Activated T-cell treated with anti-CD3 and anti-CD28 coated beads, Interleukin-2, amount 50 U/mL, for 1 hour (primary cell): ENCODE measurements at regions not wholly inside any gene's neighbourhood (a gene's known extent, or its start where the extent isn't known, plus 50 kb on each side); places are given as distances from the start of the nearest gene placed in this dataset.

Experiments used
- DNase-seq: peaks from one replicate; pipeline ENCODE4 v3.0.0-alpha.2; 2020

DNA sequence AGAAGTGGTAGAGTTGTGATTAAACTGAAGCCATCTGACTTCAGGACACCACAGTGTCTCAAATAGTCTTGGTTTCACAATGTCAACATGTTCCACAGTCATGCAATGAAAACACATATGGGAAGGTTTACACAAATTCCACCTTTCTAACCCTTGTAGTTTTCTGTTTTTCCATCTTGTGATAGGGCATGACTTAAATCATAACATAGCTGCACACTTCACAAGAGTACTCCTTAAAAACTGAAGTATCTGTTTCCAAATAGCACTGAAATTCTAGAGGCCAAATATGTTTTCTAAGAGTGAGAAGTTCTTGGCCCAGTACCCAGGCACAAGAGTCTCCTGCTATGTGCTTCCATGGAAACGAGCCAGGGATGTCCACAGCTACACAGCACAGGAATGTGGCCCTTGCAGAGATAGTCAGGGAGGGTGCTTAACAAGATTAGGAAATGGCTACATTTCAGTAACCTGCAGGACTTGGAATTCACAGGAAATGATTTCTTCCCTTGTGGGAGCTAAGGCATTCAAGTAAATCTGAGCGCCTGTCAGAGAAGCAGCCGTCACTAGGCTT, 269.1 kb downstream of the NDFIP2 start:
- no peak for DNase-seq

DNA sequence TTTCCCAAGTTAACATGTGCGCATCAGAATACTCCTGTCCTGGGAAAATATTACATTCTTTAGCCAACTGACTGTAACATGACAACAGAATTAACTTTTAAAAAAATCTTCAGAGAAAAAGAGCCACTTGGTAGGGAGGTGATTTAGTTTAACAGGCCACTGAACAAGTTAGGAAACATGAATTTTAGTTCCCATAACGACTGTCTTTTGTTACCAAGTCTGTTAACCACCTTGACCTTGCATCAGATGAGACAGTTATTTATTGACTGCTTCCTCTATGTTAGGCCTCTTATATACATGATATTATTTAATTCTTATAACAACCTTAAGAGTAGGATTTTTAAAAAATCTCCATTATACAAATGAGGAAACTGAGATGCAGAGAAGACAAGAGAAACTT, 268.6 kb downstream of the NDFIP2 start:
- DNase-seq = no peak

DNA sequence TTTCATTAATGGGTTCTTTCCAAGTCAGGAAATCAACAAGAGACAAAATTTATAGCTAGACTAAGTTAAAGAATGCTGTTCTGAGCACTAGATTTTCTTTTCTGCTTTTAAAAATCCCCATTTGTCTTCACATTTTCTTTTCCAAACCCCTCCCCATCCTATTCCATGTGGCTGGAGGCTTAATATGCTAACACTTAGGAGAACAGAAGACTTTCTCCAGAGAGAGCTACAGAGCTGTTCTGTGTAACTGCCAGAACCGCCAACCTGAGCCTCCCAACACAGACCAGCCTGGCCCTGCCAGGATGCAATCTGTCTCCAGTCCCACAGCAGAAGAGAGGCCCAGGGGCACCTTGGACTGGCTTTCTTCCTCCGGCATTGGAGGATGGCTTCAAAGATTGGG, 264.1 kb downstream of the NDFIP2 start:
- no peak for DNase-seq

DNA sequence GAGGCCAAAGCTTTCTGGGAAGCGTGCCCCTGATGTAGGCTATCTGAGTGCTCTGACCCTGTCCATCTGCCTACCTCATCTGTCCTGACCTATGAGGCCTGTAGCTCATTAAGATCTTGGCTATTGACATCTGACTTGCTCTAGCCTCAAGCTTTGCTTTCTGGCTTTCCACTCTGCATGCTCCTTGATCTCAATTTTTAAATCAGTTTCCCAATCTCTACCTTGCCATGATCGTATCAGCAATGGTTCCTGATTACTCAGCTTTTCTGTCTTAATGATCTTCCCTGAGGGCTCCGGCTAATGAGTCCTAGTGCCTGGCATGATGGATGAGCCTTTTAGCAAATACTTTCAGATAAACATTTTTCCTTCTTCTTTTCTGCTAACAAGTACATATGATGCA, 262.0 kb downstream of the NDFIP2 start:
- no peak for DNase-seq

DNA sequence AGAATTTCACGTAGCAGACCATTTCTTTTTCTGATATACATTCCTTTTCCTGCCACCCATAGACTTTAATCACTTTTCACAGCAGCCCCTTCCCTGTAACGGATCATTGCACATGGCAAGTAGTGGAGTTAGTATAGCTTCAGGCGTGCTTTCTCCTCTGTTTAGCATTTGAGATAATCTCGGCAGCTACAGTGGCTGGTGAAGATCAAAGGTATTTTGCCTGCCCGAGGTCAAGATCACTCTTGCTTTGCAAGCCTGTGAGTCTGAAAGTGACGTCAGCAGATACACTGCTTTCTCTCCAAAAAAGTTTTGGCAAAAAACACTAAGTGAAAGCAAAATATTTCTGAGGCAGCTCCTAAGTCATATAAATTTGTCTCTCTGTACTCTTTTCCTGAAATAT, 260.0 kb downstream of the NDFIP2 start:
- DNase-seq = no peak

DNA sequence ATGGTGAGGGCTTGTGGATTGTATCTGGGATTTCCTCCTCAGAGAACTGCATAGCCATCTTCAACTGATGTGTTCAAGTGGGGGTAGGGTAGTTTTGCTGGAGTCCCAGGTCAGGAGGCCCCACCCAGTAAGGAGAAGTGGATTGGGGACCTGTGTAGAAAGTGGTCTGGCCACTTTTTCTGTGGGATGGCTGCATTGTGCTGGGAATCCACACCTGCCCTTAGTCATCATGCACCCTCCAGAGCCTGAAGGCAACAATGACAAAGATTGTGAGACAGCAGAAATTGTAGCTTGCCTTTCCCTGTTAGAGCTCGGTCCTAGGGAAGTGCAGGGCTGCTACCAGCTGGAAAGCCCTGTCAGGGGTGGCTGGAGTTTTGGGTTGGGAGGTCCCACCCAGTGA, 255.4 kb downstream of the NDFIP2 start:
- DNase-seq = no peak

DNA sequence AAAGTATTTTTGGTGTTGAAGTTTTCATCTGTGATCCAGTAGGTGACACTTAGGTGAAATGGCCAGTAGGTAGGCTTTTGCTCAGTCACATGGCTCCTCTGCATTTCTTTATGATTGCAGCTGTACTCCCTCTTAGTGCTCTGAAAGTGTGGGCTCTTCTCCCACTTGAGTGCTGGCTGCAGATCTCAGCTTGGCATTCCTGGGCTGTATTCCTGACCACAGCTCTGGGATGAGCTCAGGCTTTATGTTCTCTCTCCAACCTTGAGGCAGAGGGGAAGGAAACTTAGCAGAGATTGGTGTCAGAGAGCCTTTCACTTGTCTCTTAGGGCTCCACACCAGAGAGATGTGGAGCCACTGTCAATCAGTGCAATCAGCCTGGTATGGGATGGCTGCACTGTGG, 254.3 kb downstream of the NDFIP2 start:
- no peak for DNase-seq

DNA sequence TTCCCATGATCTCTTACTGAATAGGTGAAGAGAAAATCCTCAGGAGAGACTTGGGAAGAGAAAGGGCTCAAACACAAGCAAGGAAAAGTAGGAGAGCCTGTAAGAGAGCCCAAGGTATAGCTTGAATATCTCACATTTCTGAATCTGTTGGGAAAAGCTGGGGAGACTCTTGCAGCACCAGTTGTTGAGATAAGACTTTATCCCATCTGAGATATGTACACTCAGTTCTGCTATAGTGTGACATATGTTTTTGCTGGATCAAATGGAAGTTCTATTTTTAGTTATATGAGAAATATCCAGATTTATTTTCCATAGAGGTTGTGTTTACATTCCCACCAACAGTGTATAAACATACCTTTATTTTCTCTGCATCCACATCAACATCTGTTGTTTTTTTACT, 246.1 kb downstream of the NDFIP2 start:
- DNase-seq = no peak

DNA sequence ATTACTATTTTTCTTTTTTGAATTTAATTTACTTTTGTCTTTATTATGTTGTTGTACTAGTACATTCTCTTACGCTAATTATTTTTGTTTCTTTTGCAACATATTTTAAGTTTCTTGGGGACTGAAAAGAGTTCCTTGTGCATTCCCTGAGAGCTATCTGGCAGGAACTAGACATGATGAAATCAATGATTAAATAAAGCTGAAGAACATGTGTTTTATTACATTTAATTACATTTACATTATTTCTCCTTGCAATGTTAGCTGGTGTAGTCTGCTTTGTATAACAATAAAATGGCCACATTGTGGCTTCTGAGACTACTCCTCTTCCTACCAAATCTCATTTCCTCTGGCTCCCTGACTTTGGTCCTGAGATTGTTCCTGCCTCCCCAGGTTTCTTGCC, 244.9 kb downstream of the NDFIP2 start:
- no peak for DNase-seq

DNA sequence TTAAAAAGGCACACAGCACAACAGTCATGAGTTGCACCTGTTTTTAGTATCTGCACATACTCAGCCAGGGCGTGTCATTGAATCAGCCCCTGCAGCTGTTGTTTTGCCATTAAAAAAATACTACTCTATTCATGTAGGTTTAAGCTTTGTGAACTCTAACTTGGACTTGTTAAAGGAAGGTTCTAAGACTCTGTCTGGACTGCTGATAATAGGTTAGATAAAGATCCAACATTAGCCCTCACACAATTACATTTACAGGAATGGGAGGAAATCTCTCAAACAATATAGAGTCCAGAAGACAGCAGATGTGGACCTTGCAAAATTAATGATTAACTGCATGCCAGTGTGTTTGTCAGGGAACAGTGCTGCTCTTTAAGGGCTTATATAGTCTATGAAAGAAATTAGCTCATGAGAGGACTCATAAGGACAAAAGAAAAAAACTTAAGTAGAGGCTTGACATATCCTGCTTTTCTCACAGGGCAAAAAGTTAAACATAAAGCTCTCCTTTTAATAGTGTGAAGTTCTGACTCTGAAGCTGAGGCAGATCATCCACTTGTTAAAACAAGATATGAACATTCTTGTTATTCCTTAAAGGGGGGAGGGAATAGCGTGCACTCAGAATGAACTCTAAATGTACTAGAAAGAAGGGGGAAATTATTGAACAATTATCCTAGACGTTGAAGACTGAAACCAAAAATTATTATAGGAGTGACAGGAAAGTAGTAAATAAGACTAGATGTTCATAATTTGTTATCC, 243.6 kb downstream of the NDFIP2 start:
- DNase-seq = no peak

DNA sequence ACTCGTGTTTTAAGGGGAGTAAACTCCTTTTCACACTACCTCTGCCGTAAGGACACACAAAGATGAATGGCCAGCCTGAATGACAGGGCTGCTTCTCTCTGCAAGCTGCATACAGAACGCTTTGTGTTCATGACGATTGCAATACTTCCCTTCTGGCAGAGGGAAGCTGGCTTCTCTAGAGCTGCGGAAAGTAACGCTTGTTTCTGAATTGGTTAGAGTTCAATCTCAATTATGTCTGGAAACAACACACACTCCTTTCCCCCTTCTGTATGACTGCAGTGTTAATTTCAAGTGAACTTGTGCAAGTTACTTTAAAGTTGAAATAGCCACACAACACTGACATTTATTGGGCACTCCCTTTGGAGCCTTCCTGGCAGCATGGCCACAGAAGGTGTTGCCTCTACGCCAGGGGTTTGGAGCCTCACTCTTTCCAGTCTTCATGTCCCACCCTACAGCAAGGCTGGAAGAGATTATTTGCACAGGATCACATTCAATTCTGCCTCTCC, 242.6 kb downstream of the NDFIP2 start:
- no peak for DNase-seq

DNA sequence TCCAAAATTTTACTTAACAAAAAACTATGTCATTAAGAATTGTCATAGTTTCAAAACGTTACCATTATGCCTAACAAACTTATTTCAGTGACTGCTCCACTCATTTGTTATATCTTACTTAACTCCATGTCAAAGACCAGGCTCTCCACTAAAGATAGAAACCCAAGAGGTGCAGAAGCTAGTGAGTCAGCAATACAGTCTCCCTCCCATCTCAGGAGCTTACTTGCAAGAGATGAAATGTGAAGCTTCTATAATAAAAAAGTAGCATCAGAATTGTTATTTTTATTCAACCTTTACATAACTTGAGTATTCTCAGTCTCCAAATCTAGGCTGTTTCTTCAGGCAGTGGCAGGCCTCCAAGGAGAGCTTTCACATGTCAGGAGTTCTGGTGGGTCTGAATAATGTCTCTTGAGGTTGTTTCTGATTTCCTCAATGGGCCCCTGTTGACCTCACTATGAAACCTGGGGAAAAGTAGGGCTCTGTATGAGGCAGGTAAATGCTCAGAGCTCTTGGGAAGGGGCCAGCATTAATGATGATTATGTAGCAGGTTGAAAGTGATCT, 242.0 kb downstream of the NDFIP2 start:
- no peak for DNase-seq

DNA sequence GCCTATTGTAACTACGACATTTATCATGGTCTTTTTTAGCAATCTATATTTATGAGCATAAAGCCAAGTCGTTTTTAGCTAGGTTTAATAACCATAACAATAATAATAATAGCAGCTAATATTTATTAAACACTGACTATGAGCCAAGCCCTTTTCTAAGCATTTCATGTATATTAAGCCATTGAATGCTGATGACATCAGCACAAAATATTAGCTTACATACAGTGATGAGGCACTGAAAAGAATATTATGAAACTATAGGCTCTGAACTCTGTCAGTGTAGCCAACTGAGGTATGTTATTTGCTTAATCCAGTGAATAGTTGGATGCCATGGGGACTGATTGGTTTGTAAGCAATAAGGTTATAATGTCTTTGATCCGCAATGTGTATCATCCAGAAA, 235.2 kb downstream of the NDFIP2 start:
- no peak for DNase-seq

DNA sequence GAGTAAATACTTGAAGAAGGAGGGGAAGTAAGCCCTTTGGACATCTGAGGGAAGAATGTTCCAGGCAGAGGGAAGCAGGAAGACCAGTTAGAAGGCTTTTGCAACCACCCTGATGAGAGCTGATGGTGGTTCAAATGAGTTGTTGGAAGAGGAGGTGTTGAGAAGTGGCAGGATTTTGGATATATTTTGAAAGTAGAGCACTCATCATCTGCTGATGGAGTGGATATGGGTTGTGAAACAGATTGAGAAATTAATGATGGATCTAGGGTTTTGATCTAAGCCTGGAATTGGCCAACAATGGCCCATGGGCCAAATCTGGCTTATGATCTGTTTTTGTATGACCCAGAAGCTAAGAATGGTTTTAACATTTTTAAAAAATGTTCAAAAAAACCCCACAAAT, 230.7 kb downstream of the NDFIP2 start:
- DNase-seq = no peak

DNA sequence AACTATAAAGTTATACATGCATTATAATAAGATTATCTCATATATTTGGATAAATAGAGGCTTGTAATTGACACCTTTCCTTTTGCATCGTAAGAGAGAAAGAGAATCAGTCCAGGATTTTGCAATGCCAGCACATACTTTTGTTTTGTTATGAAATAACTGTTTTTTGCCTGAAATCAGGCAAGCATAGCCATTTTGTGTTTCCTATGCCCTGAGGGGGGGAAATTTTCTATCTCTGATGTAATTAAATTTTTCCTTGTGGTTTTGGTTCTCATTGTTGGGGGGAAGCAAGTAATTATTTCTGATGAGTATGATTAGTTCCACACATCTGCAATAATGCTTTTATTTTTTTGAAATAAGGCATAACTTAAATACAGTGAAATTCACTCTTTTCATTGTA, 229.4 kb downstream of the NDFIP2 start:
- no peak for DNase-seq

DNA sequence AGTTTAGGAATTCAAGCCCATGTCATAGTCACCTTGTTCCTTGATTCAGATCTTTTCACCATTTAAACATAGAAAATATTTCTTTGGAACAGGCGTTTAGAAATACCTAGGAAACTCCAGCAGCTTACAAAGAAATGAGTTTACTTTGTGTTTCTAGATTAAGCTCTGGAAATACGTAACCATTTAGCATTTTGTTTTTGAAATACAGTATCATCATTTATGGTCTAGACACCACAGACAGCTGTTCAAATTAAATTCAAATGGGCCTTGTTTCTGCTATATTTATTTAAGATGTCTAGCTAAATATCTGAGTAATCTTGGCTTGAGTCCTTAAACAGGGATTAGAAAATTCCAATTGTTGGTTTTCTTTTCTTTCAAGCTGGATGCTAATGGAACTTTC, 228.5 kb downstream of the NDFIP2 start:
- DNase-seq = no peak

DNA sequence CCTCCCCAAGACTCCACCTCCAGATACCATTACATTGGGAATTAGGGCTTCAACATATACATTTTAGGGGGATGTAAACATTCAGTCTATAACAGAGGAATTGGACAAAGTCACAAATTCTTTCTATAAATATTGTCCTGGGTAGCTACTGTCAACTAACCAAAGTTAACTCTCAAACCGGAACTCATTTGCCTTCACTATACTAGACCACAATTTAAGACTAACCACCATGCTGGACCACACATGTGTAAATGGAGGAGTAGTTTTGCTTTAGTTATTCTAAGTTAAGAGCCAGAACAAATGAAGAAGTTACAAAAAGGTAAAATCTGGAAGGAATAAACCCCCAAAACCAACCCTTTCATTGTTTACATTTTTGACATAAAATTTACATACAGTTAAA, 222.8 kb downstream of the NDFIP2 start:
- no peak for DNase-seq

DNA sequence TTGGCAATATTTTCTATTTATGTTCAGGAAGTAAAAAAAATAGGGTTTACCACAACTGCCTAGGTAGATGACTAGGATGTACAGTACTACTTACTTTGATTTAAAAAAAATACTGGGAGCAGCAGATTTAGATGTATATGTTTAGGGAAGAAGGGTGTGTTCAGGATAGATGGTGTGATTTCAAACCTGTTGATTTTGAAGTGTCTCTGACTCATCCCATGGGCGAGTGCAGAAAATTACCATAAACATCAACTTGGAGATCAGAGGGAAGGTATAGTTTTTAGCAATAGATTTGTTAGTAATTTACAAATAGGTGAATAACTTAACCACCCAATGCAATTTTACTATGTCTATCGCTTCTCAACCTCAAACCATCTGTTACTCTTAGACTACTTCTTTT, 214.8 kb downstream of the NDFIP2 start:
- DNase-seq = no peak

DNA sequence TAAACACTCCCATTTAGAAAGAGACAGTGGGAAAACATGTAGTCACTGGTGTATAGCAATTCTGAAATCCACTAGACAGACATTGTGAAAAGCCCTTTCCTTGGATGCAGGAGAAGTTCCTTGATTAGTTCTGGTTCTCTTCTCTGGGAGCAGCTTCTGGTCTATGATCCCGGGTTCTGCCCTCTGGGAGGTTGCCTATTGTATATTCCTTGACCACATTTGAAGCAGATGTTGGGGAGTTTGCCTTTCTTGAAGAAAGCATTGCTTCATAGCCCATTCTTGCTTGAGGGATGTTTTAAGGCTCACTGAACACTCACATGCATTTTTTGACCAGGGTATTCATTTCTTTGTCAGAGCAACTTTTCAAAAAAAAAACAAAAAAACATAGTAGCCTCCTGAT, 211.9 kb downstream of the NDFIP2 start:
- no peak for DNase-seq

DNA sequence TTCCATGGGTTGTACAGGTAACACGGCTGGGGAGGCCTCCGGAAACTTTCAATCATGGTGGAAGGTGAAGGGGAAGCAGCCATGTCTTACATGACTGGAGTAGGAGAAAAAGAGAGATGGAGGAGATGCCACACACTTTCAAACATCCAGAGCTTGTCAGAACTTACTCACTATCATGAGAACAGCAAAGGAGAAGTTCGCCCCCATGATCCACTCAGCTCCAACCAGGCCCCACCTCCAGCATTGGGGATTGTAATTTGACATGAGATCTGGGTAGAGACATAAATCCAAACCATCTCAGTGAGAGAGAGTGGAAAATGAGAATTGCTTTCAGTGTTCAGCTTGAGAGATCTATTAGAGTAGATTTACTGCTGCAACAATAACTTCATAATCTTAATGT, 210.9 kb downstream of the NDFIP2 start:
- DNase-seq = no peak

DNA sequence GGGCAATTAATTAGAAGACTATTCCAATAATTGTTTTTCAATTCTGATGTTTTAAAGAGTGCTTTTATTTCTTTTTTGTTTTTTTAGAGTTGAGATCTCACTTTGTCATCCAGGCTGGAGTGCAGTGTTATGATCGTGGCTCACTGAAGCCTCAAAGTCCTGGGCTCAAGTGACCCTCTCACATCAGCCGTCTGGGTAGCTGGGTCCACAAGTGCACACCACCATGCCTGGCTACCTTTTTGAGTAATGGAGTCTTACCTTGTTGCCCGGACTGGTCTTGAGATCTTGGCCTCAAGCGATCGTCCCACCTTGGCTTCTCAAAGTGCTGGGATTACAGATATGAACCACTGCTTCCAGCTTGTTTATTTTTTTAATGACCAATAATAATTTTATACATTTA, 207.8 kb downstream of the NDFIP2 start:
- no peak for DNase-seq

DNA sequence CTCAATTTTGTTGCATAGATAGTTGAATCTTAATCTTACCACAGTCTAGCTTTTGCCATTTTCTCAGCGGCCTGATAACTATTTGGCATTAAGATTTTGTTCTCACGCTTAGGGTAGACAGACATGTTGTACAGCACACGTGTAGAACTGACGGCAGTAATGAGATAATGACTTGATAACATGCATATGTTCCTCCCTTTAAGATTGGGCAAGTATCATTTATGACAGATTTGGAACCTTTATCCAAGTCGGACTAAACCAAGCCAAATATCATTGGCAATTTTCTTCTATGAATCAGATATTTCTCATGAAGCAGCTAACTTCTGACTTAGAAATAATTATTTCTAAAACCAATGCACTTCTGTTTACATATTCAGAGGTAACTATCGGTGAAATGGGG, 205.5 kb downstream of the NDFIP2 start:
- no peak for DNase-seq

DNA sequence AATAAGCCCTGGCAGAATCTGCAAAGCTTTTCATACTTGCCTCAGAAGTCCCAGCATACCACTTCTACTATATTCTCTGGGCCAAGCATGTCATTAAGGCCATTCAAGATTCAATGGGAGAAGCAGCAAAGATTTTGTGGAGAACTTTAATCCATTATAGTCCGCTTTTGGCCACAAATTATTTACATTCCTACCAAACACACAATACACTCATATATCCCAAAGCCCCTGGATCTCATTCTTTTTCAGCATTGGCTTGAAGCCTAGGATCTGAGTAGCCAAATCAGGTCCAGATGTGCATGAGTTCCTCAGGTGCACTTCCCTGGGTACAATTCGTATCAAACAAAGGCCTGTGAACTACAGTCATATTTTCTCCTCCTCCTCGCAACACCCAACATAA, 203.4 kb downstream of the NDFIP2 start:
- no peak for DNase-seq

DNA sequence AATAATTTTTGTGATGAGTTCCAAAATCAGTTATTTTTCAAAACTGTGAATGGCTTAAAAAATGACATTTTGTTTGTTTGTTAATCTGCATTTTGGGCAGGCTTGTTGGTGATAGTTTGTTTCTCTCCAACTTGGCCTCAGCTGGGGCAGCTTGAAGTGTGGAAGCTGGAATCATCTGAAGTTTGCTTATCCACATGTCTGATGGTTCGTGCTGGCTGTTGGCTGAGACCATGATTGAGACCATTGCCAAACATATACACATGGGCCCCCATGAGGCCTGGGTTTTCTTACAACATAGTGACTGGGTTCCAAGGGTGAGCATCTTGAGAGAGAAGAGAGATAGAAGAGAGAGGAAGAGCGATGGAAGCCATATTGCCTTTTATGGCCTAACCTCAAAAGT, 201.2 kb downstream of the NDFIP2 start:
- no peak for DNase-seq

DNA sequence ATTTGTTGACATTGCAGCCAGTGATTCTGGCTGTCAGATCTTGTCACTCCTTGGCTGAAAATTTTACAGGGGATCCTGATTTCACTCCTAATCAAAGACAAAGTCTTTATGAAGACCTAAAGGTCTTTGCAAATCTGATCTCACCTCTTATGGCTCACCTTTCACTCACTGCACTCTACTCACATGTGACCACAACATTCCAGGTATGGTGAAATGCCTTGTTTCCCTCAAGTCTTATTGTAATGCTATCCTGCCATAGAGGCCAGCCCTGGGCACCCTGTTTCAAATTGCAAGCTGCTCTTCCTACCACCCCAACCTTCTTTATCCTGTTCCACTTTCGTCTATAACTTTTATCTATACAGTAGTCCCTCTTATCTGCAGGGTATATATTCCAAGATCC, 200.1 kb downstream of the NDFIP2 start:
- no peak for DNase-seq
